ENCODE measurements at regions not wholly inside any gene's neighbourhood (a gene's known extent, or its start where the extent isn't known, plus 50 kb on each side); places are given as distances from the start of the nearest gene placed in this dataset.
"Not testable (repeated sequence)": the region's sequence is repeated elsewhere in the genome, so short reads cannot be mapped to it uniquely, and the experiment has no call there.

- no peak for DNase-seq (ENCODE audit: low read depth in 1 of 2, low spot score in 1 of 2)
These were observed 161.0 kb upstream of the NLRP1 start for GRCh38 chr17:5745111-5745813.

DNA sequence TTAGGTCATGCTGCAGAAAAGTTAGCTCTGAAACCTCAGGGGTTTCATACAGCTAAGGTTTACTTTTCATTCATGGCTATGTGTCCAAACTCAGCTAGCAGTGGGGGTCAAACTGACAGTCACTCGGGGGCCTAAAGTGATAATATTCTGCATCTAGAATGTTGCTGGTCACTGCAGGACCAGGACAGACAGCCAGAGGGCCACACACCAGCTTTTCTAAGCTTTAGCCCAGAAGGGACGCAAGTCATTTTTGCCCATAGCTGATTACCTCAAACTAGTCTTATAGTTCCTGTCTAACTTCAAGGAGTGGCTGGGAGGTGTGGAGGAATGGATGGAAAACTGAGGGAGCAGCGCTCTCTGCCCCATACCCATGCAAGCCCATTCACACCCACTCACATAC lies 163.0 kb upstream of the NLRP1 start:
- DNase-seq (ENCODE audit: low read depth in 1 of 2, low spot score in 1 of 2): no peak

DNA sequence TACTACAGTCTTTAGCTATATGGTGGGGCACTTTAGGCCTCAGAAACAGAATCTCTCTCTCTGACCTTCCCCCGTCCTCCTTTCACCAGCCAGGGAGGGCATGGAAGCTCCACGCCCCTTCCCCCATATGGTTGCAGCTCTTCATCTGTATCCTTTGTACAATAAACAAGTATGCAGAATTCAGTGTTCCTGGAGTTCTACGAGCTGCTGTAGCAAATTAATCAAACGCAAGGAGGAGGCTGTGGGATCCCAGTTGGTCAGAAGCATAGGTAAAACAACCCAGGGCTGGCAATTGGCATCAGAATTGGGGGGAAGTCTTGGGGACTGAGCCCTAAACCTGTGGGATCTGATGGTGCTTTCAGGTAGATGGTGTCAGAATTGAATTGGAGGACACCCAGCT lies 163.7 kb upstream of the NLRP1 start:
- no peak for DNase-seq (ENCODE audit: low read depth in 1 of 2, low spot score in 1 of 2)

DNA sequence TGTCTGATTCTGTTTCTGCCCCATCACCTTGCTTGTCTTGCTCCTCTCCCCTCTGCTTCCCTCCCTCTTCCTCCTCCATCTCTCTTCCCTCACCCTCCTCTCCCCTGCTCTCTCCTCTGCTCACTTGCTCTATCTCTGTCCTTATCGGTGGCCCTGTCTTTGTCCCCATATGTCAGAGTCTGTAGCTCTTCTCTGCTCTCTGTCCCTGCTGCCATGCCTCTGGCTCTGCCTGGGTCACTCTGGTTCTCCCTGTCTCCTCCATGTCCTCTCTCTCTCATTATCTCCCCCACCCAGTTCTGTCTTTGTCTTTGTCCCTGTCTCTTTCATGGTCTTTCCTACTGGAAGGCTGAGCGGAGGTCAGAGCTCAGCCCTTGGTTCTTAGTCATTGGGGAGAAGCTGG lies 169.1 kb upstream of the NLRP1 start:
- DNase-seq (ENCODE audit: low read depth in 1 of 2, low spot score in 1 of 2): no peak

GRCh38 chr17:5757314-5757907 lies 173.1 kb upstream of the NLRP1 start:
- no peak for DNase-seq (ENCODE audit: low read depth in 1 of 2, low spot score in 1 of 2)

DNA sequence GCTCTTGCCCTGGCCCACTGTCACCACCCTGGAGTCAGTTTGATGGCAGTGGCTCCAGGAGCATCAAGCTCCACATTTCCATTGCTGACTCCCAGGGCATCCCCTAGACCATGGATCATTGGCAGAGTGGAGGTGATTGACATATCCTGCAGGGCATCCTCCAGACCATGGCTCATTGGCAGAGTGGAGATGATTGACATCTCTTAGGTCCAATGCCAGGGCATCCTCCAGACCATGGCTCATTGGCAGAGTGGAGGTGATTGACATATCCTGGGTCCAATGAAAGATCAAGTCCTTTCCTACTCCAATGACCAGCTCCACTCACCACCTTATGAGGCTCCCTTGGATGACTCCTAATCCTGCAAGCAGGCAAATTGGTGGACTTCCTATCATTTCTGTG lies 174.3 kb upstream of the NLRP1 start:
- DNase-seq (ENCODE audit: low read depth in 1 of 2, low spot score in 1 of 2): no peak

DNA sequence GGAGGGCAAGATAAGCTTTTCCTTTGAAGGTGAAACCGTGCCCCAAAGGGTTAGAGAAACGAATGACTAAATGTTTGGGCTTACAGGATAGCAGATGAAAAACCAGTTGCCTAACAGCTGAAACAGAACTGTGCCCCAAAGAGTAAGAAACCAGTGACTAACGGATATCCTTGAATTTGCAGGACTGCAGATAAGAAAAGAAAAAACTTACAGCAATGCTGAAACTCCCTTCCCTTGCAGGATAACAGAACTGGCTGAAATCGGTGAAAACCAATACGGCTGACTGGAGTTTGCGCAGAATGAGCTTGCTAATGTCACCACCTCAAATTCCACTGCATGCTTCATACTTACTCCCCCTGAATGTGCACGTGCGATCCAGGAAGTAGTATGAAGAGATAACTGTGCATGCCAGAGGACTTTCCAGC lies 175.2 kb upstream of the NLRP1 start:
- no peak for DNase-seq (ENCODE audit: low read depth in 1 of 2, low spot score in 1 of 2)

GRCh38 chr17:5762191-5762590 lies 177.9 kb upstream of the NLRP1 start:
- DNase-seq (ENCODE audit: low read depth in 1 of 2, low spot score in 1 of 2): no peak

- DNase-seq (ENCODE audit: low read depth in 1 of 2, low spot score in 1 of 2): no peak
These were observed 179.4 kb upstream of the NLRP1 start for GRCh38 chr17:5763595-5764306.

GRCh38 chr17:5769593-5770354 lies 185.5 kb upstream of the NLRP1 start:
- no peak for DNase-seq (ENCODE audit: low read depth in 1 of 2, low spot score in 1 of 2)

- DNase-seq (ENCODE audit: low read depth in 1 of 2, low spot score in 1 of 2): no peak
These were observed 186.3 kb upstream of the NLRP1 start for GRCh38 chr17:5770441-5771270.

DNA sequence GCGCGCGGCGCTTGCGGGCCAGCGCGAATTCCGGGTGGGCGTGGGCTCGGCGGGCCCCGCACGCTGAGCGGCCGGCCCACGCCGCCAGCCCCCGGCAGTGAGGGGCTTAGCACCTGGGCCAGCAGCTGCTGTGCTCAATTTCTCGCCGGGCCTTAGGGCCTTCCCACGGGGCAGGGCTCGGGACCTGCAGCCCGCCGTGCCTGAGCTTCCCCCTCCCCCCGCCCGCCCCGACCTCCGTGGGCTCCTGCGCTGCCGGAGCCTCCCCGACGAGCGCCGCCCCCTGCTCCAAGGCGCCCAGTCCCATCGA lies 186.9 kb upstream of the NLRP1 start:
- not testable (repeated sequence) for DNase-seq (ENCODE audit: low read depth in 1 of 2, low spot score in 1 of 2)

- not testable (repeated sequence) for DNase-seq (ENCODE audit: low read depth in 1 of 2, low spot score in 1 of 2)
These were observed 187.7 kb upstream of the NLRP1 start for GRCh38 chr17:5772017-5772416.

GRCh38 chr17:5772720-5773119 lies 188.4 kb upstream of the NLRP1 start:
- no peak for DNase-seq (ENCODE audit: low read depth in 1 of 2, low spot score in 1 of 2)

DNA sequence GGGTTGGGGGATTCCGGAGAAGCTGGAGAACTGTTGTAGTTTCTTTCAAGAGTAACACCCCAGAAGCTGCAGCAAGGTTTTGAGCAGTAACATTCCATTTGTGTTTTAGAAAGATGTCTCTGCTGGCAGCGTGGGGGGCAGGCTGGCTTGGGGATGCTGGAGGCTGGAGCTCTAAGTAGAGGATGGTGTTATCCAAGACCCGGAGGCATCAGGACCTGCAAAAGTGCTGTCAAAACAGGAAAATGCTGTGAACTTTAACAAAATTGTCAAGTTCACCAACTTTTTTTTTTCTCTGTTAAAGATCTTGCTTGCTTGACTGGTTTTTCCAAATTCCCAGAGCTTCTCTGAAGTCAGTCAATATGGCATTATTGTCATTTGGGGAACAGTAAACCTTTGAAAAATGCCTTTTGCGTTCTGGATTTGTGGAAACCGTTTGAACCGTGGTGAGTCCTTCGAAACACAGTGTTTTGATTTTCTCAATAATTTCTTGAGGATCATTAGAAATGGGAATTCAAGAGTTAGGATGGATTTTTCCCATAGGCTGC lies 189.6 kb upstream of the NLRP1 start:
- DNase-seq (ENCODE audit: low read depth in 1 of 2, low spot score in 1 of 2): no peak

GRCh38 chr17:5775098-5775497 lies 190.8 kb upstream of the NLRP1 start:
- no peak for DNase-seq (ENCODE audit: low read depth in 1 of 2, low spot score in 1 of 2)

DNA sequence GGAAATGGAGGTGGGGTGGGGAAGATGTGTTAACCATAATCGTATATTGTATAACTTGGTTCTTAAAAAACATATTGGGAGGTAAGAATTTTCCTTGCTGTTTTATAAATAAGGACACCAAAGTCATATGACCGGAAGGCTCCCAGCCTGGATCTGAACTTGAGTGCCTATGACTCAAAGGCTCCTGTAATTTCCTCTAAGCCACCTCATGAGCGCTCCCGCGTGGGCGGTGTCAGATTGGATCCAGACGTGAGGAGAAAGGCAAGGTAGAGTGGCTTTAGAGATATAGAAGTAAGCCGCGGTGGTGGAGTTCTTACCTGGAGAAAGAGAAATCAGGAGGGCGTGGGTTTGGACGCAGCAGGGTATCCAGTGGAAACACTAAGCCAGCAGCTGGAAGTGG lies 196.2 kb upstream of the NLRP1 start:
- no peak for DNase-seq (ENCODE audit: low read depth in 1 of 2, low spot score in 1 of 2)

GRCh38 chr17:5781236-5781927 lies 197.1 kb upstream of the NLRP1 start:
- no peak for DNase-seq (ENCODE audit: low read depth in 1 of 2, low spot score in 1 of 2)

- no peak for DNase-seq (ENCODE audit: low read depth in 1 of 2, low spot score in 1 of 2)
These were observed 199.0 kb upstream of the NLRP1 start for GRCh38 chr17:5783269-5783668.

GRCh38 chr17:5783851-5784250 lies 199.5 kb upstream of the NLRP1 start:
- no peak for DNase-seq (ENCODE audit: low read depth in 1 of 2, low spot score in 1 of 2)
